Panc1 (cell line): ENCODE measurements at regions not wholly inside any gene's neighbourhood (a gene's known extent, or its start where the extent isn't known, plus 50 kb on each side); places are given as distances from the start of the nearest gene placed in this dataset.

Experiments
- SIN3A ChIP-seq: IDR thresholded peaks from 2 replicates; pipeline ENCODE4 v1.6.1; 2012; ENCODE audit warnings: low read depth, mild to moderate bottlenecking, low read length, moderate library complexity, borderline replicate concordance; ENCODE audit not compliant: insufficient read depth
- TF ChIP-seq, protein P1 (sequence below): fragments of 450-650 bp; IDR thresholded peaks from 2 replicates; pipeline ENCODE4 v1.5.1; 2017; ENCODE audit warnings: mild to moderate bottlenecking
- TF ChIP-seq, protein P2 (sequence below), 2 experiments: IDR thresholded peaks; 2 replicates each; pipeline ENCODE4 v1.6.1; 2011 to 2012; ENCODE audit warnings: low read depth in 2 of 2, control low read depth in 1 of 2, low read length in 1 of 2, mild to moderate bottlenecking in 1 of 2, moderate library complexity in 1 of 2; ENCODE audit not compliant: insufficient read depth in 1 of 2

DNA sequence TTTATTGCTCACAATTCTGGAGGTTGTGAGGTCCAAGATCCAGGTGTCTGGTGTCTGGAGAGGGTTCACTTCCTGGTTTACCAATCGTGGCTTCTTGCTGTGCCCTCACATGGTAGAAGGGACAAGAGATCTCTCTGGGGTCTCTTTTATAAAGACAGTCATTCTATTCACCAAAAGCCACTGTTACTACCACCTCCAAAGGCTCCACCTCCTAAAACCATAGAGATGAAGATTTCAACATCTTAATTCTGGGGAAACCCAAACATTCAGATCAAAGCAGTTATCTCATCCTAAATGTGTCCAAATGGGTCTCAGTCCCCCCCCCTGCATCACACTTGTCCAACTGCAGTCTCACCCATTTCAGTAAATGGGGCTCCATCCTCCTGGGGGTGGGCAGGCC lies 132.9 kb upstream of the XYLT1 start:
- TF ChIP-seq, protein P1, sequence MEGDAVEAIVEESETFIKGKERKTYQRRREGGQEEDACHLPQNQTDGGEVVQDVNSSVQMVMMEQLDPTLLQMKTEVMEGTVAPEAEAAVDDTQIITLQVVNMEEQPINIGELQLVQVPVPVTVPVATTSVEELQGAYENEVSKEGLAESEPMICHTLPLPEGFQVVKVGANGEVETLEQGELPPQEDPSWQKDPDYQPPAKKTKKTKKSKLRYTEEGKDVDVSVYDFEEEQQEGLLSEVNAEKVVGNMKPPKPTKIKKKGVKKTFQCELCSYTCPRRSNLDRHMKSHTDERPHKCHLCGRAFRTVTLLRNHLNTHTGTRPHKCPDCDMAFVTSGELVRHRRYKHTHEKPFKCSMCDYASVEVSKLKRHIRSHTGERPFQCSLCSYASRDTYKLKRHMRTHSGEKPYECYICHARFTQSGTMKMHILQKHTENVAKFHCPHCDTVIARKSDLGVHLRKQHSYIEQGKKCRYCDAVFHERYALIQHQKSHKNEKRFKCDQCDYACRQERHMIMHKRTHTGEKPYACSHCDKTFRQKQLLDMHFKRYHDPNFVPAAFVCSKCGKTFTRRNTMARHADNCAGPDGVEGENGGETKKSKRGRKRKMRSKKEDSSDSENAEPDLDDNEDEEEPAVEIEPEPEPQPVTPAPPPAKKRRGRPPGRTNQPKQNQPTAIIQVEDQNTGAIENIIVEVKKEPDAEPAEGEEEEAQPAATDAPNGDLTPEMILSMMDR, result no peak
- no peak for TF ChIP-seq SIN3A
- TF ChIP-seq, protein P2, sequence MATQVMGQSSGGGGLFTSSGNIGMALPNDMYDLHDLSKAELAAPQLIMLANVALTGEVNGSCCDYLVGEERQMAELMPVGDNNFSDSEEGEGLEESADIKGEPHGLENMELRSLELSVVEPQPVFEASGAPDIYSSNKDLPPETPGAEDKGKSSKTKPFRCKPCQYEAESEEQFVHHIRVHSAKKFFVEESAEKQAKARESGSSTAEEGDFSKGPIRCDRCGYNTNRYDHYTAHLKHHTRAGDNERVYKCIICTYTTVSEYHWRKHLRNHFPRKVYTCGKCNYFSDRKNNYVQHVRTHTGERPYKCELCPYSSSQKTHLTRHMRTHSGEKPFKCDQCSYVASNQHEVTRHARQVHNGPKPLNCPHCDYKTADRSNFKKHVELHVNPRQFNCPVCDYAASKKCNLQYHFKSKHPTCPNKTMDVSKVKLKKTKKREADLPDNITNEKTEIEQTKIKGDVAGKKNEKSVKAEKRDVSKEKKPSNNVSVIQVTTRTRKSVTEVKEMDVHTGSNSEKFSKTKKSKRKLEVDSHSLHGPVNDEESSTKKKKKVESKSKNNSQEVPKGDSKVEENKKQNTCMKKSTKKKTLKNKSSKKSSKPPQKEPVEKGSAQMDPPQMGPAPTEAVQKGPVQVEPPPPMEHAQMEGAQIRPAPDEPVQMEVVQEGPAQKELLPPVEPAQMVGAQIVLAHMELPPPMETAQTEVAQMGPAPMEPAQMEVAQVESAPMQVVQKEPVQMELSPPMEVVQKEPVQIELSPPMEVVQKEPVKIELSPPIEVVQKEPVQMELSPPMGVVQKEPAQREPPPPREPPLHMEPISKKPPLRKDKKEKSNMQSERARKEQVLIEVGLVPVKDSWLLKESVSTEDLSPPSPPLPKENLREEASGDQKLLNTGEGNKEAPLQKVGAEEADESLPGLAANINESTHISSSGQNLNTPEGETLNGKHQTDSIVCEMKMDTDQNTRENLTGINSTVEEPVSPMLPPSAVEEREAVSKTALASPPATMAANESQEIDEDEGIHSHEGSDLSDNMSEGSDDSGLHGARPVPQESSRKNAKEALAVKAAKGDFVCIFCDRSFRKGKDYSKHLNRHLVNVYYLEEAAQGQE (IDR thresholded peaks at IDR 0.05; ENCODE audit: insufficient read depth in 1 of 2, low read depth in 2 of 2, low read length in 1 of 2), result no peak
